ENCODE measurements at regions not wholly inside any gene's neighbourhood (a gene's known extent, or its start where the extent isn't known, plus 50 kb on each side); places are given as distances from the start of the nearest gene placed in this dataset.

- TF ChIP-seq CTCF (IDR thresholded peaks at IDR 0.05) (no peak), EZH2 (IDR thresholded peaks at IDR 0.05; ENCODE audit: borderline replicate concordance, insufficient read depth, low read depth, low read length, poor library complexity, severe bottlenecking) (no peak)
Observed at GRCh38 chrX:714131-714530, 83.5 kb downstream of the SHOX start.
